ENCODE measurements at regions not wholly inside any gene's neighbourhood (a gene's known extent, or its start where the extent isn't known, plus 50 kb on each side); places are given as distances from the start of the nearest gene placed in this dataset.
"Not testable (repeated sequence)": the region's sequence is repeated elsewhere in the genome, so short reads cannot be mapped to it uniquely, and the experiment has no call there.

DNA sequence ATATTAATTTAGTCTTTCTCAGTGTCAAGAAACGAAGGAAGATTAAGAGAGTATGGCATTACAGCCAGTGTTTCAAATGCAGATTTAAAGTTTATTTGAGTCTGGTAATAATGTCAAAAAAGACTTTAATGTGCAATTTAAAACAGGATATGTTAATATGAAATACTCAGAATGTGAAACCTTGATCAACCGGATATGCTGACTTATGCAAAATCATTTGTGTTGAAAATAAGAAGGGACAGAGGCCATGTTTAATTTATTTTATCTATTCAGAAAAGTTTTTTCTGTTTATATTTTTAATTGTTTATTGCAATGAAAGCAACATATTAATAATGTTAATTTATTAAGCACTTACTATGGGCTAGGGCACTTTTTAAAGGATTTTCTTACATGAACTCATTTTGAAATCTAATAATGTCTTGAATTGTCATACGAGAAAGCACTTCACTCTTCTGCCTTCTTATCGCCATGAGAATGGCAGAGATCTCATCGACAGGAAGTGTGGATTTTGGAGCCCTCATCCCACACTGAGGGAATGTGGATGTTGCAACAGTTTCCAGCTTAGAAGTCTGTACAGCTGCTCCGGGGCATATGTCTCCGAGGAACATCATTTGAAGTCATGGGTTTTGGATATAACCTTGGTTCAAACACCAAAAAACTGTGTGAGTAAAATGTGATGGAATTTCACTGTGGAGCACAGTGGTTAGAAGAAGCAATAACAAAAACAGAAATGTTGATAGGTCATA is 1410.4 kb downstream of the EPHA7 start:
- DNase-seq: no peak

GRCh38 chr6:92000112-92000511 is 1413.2 kb upstream of the MAP3K7 start:
- no peak for DNase-seq

DNA sequence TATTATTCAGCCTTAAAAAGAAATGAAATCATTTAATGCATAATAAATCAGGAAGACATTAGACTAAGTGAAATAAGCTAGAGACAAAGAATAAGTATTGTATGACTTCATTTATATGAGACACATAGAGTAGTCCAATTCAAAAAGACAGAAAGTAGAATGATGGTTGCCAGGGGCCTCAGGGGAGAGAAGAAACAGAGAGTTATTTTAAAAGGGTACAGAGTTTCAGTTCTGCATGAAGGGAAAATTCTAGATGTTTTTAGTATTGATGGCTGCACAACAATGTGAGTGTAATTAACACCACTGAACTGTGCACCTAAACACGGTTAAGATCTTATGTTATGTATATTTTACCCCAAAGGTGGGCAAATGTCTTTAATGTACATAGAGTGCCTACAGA is 1407.9 kb upstream of the MAP3K7 start:
- no peak for DNase-seq

DNA sequence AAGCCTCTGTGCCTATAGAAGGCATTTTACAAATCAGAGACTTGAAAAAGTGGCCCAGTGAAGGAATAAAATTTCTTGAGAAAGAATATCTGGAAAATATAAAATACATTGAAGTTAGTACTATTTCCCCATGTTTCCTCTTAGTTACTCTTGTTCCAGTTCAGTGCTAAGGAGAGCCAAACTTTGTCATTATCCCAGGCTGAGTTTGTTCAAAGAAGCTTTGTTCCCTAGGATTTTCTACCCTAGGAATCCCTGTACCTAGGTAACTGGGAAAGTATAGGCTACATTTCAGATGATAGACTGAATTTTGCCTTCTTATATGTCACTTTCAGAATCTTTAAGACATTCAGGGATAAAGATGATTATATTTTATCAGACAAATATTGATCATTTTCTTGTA is 1395.7 kb upstream of the MAP3K7 start:
- no peak for DNase-seq

DNA sequence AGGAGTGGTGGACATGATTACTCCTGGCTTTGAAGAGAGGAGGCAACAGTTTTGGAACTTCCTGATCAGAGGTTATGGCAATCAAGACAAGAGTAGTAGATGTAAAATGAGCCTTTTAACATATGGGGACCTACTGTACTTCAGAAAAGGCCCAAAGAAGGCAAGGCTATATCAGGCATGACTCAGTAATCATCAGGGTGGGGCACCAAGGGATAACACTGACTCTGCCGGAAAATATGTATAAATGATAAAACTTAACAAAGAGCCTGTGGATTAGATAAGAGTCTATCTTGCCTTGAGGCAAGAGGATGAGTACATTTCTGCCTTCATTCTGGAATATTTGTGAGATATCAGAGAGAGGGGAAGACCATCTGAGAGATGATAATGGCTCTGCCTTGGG is 1389.9 kb upstream of the MAP3K7 start:
- no peak for DNase-seq

DNA sequence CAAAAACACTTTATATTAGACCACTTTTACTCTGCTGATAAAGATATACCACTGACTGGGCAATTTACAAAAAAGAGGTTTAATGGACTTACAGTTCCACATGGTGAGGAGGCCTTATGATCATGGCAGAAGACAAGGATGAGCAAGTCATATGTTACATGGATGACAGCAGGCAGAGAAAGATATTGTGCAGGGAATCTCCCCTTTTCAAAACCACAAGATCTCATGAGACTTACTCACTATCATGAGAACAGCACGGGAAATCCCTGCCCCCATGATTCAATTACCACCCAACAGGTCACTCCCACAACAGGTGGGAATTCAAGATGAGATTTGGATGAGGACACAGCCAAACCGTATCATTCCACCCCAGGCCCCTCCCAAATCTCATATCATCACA is 1383.8 kb upstream of the MAP3K7 start:
- no peak for DNase-seq

GRCh38 chr6:91965872-91966271 is 1379.0 kb upstream of the MAP3K7 start:
- no peak for DNase-seq

DNA sequence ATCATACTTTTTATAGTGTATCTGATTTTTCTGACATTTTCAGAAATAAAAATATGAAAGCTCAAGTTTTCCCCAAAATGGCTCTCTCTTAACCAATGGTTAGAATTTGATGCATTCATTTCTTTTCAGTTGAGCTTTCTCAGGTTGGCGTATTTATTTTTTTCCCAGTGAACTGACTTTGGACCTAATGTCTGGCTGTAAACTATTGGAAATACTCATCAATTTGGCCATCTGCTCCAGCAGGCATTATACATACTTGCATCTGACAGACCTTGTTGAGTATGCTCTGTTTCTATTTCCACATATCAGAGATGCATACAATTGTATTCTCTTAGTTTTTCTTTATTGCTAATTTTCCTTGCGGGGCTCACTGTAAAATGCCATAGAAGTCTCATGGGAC is 1374.8 kb upstream of the MAP3K7 start:
- no peak for DNase-seq

DNA sequence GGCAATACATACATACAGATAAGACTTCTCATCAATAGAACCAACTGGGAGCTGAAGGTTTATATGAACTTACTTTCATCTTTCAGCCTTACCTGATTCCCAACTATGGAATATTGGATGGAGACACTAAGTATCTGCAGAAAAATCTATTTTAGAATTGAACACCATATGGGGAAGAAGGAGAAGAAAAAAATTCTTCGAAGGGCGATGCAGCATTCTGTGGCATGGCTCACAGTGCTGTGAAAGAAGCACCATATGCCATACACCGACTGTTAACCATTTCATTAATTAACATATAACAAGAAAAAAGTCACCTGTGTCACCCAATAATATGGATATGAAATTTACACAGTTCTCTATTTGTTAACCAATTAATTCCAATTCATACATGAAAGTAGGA is 1374.4 kb upstream of the MAP3K7 start:
- no peak for DNase-seq

DNA sequence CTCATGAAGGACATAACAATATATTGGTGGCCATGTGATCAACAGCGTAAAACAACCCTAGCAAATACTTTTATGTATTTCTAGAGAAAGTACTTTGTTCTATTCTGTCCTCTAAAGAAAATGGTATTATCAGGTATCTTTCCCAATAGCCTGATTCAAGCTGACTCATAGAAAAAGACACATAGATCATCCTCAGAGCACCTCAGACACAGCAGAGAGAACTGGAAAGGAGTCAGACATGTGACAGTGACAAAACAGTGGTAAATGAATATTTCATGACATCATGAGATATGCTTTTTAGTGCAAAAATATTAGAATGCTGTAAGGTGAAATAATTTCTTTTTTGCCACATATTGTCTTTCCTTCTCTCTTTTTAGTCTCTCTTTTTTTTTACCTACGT is 1355.0 kb upstream of the MAP3K7 start:
- DNase-seq: no peak

- DNase-seq: no peak
These were observed 1353.9 kb upstream of the MAP3K7 start for GRCh38 chr6:91940801-91941200.

DNA sequence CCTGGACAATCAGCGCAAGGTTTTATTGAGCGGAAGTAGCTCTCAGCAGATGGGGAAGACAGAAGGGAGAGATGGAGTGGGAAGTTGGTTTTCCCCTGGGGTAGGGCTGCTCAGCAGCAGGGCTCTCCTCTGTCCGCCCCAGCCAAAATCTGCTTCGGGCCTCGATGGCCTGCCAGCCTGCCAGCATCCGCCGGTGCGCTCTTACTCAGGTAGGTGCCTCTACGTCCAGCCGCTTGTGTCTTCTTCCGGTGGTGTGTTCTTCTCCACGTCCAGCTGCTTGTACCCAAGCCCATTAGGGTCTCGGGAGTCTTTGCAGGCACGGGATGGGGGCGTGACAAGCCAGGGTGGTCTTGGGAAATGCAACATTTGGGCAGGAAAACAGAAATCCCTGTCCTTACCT is 1340.0 kb upstream of the MAP3K7 start:
- no peak for DNase-seq

GRCh38 chr6:91926361-91926760 is 1339.5 kb upstream of the MAP3K7 start:
- DNase-seq: no peak

DNA sequence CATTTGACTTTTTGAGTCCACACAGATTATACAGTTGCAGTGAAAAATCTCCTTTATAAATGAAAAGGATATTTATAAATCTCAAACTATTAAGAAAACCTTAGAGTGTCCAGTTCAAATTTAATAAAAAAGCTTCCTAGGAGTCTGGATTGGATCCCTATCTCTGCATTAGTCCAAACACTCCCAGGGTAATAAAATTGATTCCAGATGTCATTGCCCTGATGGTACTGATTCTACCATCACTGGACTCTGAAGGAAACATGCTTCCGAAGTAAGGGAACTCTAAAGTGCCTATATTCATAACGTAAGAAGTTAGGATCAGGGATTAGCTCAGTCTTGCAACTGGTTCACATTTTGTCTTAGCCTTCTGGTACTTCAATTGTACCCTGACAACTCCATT is 1325.1 kb upstream of the MAP3K7 start:
- no peak for DNase-seq

GRCh38 chr6:91904586-91905164 is 1317.8 kb upstream of the MAP3K7 start:
- no peak for DNase-seq

DNA sequence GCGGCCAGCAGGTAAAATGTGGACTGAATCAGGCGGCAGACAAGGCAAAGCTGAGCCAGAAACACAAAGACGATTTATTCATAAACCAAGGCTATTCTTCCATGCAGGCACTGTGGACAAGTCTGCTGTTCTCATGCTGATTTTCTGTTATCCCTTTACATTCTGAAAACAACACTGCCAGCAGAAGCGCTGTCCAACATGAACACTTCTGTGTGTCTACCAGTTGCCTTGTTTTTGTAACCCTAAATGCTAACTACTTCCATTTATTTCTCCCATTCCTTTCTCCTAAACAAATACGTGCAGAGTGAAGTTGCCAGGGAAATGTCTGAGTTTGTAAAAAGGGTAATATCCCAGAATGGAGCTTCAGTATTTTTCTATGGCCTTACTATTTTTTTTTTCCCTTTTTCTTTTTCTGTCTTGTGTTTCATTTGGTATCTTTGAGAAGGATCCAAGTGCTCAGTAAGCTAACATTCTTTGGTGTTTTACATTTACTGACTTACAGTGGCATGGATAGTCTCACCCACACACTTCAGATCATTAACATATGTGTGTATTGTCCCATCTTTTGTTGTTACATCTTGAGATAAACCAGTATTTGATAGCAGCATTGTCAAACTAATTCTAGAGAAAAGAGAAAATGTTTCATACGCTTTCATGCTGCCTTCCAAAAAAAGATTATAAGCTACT is 1308.9 kb upstream of the MAP3K7 start:
- no peak for DNase-seq

GRCh38 chr6:91886183-91886795 is 1299.4 kb upstream of the MAP3K7 start:
- no peak for DNase-seq

DNA sequence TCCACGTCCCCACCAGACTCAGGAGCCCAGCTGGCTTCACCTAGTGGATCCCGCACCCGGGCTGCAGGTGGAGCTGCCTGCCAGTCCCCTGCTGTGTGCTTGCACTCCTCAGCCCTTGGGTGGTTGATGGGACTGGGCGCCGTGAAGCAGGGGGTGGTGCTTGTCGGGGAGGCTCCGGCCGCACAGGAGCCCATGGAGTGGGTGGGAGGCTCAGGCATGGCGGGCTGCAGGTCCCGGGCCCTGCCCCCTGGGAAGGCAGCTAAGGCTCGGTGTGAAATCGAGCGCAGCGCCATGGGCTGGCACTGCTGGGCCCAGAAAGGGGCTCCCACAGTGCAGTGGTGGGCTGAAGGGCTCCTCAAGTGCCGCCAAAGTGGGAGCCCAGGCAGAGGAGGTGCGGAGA is 1294.9 kb upstream of the MAP3K7 start:
- DNase-seq: not testable (repeated sequence)

- no peak for DNase-seq
These were observed 1292.6 kb upstream of the MAP3K7 start for GRCh38 chr6:91879386-91879995.

DNA sequence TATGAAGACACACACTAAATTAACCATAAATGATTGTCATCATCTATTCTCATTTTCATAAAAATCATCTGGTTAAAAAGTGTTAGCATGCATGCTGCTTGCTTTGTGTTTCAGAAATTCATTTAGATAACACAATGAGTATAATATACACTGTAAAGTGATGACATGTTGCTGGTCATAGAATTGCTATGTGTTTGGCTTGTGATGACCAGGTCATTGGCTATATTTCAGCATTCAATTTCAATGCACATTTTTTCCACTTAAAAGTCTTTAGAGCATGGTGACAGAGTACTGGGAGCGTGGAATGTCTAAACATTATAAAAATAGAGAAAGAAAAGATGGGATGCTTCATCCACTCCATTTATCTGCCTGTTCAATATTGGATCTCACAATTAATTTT is 1291.1 kb upstream of the MAP3K7 start:
- DNase-seq: no peak

GRCh38 chr6:91874971-91875370 is 1288.1 kb upstream of the MAP3K7 start:
- no peak for DNase-seq

- DNase-seq: no peak
These were observed 1281.8 kb upstream of the MAP3K7 start for GRCh38 chr6:91868539-91869202.

GRCh38 chr6:91865889-91866288 is 1279.0 kb upstream of the MAP3K7 start:
- DNase-seq: no peak
